ENCODE measurements at regions not wholly inside any gene's neighbourhood (a gene's known extent, or its start where the extent isn't known, plus 50 kb on each side); places are given as distances from the start of the nearest gene placed in this dataset.

- no peak for TF ChIP-seq CTCF (IDR thresholded peaks at IDR 0.05)
- Histone ChIP-seq H3K9ac (no peak overlapping the region), H3K4me2 (ENCODE audit: low read length) (no peak overlapping the region), H2AFZ (no peak overlapping the region), H3K79me2 (no peaks in the 10 kb centered on the region), H3K36me3 (ENCODE audit: control insufficient read depth, insufficient read depth, low read length) (no peaks in the 10 kb centered on the region), H3K4me1 (no peaks in the 10 kb centered on the region), H3K27me3 (ENCODE audit: control insufficient read depth, insufficient read depth, low read length) (no peaks in the 10 kb centered on the region), H3K27ac (no peak overlapping the region), H3K4me3 (ENCODE audit: low read depth, low read length) (no peak overlapping the region), H3K9me3 (ENCODE audit: control insufficient read depth, low read length) (no peaks in the 10 kb centered on the region)
Observed at GRCh38 chr4:13169731-13170525, 314.2 kb downstream of the RAB28 start.

GRCh38 chr4:13168326-13168725 is 315.8 kb downstream of the RAB28 start:
- Histone ChIP-seq H3K4me3 (ENCODE audit: low read depth, low read length) (no peak overlapping the region), H3K27me3 (ENCODE audit: control insufficient read depth, insufficient read depth, low read length) (no peaks in the 10 kb centered on the region), H3K4me2 (ENCODE audit: low read length) (no peak overlapping the region), H3K9me3 (ENCODE audit: control insufficient read depth, low read length) (no peaks in the 10 kb centered on the region), H3K9ac (no peak overlapping the region), H3K79me2 (no peaks in the 10 kb centered on the region), H2AFZ (no peak overlapping the region), H3K36me3 (ENCODE audit: control insufficient read depth, insufficient read depth, low read length) (no peaks in the 10 kb centered on the region), H3K4me1 (no peaks in the 10 kb centered on the region), H3K27ac (no peak overlapping the region)
- no peak for TF ChIP-seq CTCF (IDR thresholded peaks at IDR 0.05)

- Histone ChIP-seq H3K4me1 (no peaks in the 10 kb centered on the region), H3K9ac (no peak overlapping the region), H2AFZ (no peak overlapping the region), H3K9me3 (ENCODE audit: control insufficient read depth, low read length) (no peaks in the 10 kb centered on the region), H3K4me2 (ENCODE audit: low read length) (no peak overlapping the region), H3K79me2 (no peaks in the 10 kb centered on the region), H3K36me3 (ENCODE audit: control insufficient read depth, insufficient read depth, low read length) (no peaks in the 10 kb centered on the region), H3K4me3 (ENCODE audit: low read depth, low read length) (no peak overlapping the region), H3K27ac (no peak overlapping the region), H3K27me3 (ENCODE audit: control insufficient read depth, insufficient read depth, low read length) (no peaks in the 10 kb centered on the region)
- no peak for TF ChIP-seq CTCF (IDR thresholded peaks at IDR 0.05)
Observed at GRCh38 chr4:13166214-13166613, 317.9 kb downstream of the RAB28 start.

GRCh38 chr4:13164783-13165331 is 319.3 kb downstream of the RAB28 start:
- H3K9me3 ChIP-seq (ENCODE audit: control insufficient read depth, low read length), result no peaks in the 10 kb centered on the region
- no peaks in the 10 kb centered on the region for H3K36me3 ChIP-seq (ENCODE audit: control insufficient read depth, insufficient read depth, low read length)
- no peaks in the 10 kb centered on the region for H3K79me2 ChIP-seq
- H3K27ac ChIP-seq, result no peak overlapping the region
- TF ChIP-seq CTCF (IDR thresholded peaks at IDR 0.05), result no peak
- H3K4me1 ChIP-seq, result no peaks in the 10 kb centered on the region
- no peak overlapping the region for H3K9ac ChIP-seq
- H3K4me3 ChIP-seq (ENCODE audit: low read depth, low read length), result no peak overlapping the region
- H3K4me2 ChIP-seq (ENCODE audit: low read length), result no peak overlapping the region
- no peaks in the 10 kb centered on the region for H3K27me3 ChIP-seq (ENCODE audit: control insufficient read depth, insufficient read depth, low read length)
- no peak overlapping the region for H2AFZ ChIP-seq

- Histone ChIP-seq H3K9me3 (ENCODE audit: control insufficient read depth, low read length) (no peaks in the 10 kb centered on the region), H3K9ac (no peak overlapping the region), H3K27me3 (ENCODE audit: control insufficient read depth, insufficient read depth, low read length) (no peaks in the 10 kb centered on the region), H3K36me3 (ENCODE audit: control insufficient read depth, insufficient read depth, low read length) (no peaks in the 10 kb centered on the region), H3K27ac (no peak overlapping the region), H3K4me2 (ENCODE audit: low read length) (no peak overlapping the region), H3K79me2 (no peaks in the 10 kb centered on the region), H3K4me3 (ENCODE audit: low read depth, low read length) (no peak overlapping the region), H2AFZ (no peak overlapping the region), H3K4me1 (no peaks in the 10 kb centered on the region)
- TF ChIP-seq CTCF (IDR thresholded peaks at IDR 0.05), result no peak
Observed at GRCh38 chr4:13162886-13163285, 321.3 kb downstream of the RAB28 start.
